RWPE2 (cell line): ENCODE measurements at regions not wholly inside any gene's neighbourhood (a gene's known extent, or its start where the extent isn't known, plus 50 kb on each side); places are given as distances from the start of the nearest gene placed in this dataset.

ENCODE experiments used
- ATAC-seq: fragments of 200-7000 bp; cut with Tn5 transposase; 3 replicates; pipeline ENCODE4 v1.9.1; 2021; ENCODE audit warnings: low read depth
- DNase-seq: peaks from one replicate; pipeline ENCODE4 v3.0.0-alpha.2; 2020; ENCODE audit warnings: low spot score
- H3K27ac ChIP-seq: fragments of 450-650 bp; 2 replicates; pipeline ENCODE4 v1.5.1; 2017; ENCODE audit warnings: mild to moderate bottlenecking; ENCODE audit not compliant: poor library complexity, severe bottlenecking
- H3K27me3 ChIP-seq: fragments of 250-450 bp; sonication (Bioruptor Pico); 2 replicates; pipeline ENCODE4 v1.5.1; 2021; ENCODE audit warnings: mild to moderate bottlenecking, moderate library complexity; ENCODE audit not compliant: insufficient read depth, poor library complexity, severe bottlenecking
- H3K36me3 ChIP-seq: fragments of 250-450 bp; sonication (Bioruptor Pico); 2 replicates; pipeline ENCODE4 v1.5.1; 2020; ENCODE audit warnings: low read depth, mild to moderate bottlenecking, moderate library complexity
- H3K4me1 ChIP-seq: fragments of 250-450 bp; sonication (Bioruptor Pico); 2 replicates; pipeline ENCODE4 v1.5.1; 2021; ENCODE audit warnings: mild to moderate bottlenecking, moderate library complexity; ENCODE audit not compliant: insufficient read depth, poor library complexity, severe bottlenecking
- H3K4me3 ChIP-seq: fragments of 250-450 bp; sonication (Bioruptor Pico); 2 replicates; pipeline ENCODE4 v1.5.1; 2021; ENCODE audit warnings: mild to moderate bottlenecking, moderate library complexity; ENCODE audit not compliant: severe bottlenecking
- H3K9me3 ChIP-seq: fragments of 250-450 bp; sonication (Bioruptor Pico); 2 replicates; pipeline ENCODE4 v1.5.1; 2021; ENCODE audit warnings: mild to moderate bottlenecking, moderate library complexity; ENCODE audit not compliant: severe bottlenecking
- TF ChIP-seq, protein P1 (sequence below): fragments of 450-650 bp; IDR thresholded peaks from one replicate; pipeline ENCODE4 v1.5.1; 2017; ENCODE audit warnings: mild to moderate bottlenecking, moderate library complexity; ENCODE audit not compliant: poor library complexity, severe bottlenecking

DNA sequence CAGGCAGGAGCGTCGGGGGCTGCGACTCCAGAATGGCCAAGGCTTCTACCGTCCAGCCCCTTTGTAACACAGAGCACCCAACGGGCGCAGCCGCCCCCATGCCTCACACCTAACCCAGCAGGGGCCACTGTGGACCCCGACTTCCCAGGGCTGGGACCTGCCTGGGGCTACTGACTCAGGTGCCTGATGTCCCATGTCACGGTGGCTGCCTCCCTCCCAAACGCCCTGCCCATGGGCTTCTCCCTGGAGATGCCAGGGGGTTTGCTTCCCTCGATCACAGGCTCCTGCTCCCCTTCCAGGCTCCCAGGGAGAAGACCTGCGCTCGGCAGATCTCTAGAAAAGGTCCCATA is 84.0 kb downstream of the MYEOV start:
- Histone ChIP-seq H3K27me3 (no peaks in the 10 kb centered on the region), H3K4me1 (peaks cover 13% of the 10 kb centered on the region), H3K4me3 (no peak overlapping the region), H3K36me3 (no peaks in the 10 kb centered on the region), H3K9me3 (no peaks in the 10 kb centered on the region), H3K27ac (peak overlapping the region; percentile 27)
- no peak; the same call in 2 of the 3 replicates for ATAC-seq
- DNase-seq = peak; percentile 53
- TF ChIP-seq, protein P1, sequence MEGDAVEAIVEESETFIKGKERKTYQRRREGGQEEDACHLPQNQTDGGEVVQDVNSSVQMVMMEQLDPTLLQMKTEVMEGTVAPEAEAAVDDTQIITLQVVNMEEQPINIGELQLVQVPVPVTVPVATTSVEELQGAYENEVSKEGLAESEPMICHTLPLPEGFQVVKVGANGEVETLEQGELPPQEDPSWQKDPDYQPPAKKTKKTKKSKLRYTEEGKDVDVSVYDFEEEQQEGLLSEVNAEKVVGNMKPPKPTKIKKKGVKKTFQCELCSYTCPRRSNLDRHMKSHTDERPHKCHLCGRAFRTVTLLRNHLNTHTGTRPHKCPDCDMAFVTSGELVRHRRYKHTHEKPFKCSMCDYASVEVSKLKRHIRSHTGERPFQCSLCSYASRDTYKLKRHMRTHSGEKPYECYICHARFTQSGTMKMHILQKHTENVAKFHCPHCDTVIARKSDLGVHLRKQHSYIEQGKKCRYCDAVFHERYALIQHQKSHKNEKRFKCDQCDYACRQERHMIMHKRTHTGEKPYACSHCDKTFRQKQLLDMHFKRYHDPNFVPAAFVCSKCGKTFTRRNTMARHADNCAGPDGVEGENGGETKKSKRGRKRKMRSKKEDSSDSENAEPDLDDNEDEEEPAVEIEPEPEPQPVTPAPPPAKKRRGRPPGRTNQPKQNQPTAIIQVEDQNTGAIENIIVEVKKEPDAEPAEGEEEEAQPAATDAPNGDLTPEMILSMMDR = no peak

DNA sequence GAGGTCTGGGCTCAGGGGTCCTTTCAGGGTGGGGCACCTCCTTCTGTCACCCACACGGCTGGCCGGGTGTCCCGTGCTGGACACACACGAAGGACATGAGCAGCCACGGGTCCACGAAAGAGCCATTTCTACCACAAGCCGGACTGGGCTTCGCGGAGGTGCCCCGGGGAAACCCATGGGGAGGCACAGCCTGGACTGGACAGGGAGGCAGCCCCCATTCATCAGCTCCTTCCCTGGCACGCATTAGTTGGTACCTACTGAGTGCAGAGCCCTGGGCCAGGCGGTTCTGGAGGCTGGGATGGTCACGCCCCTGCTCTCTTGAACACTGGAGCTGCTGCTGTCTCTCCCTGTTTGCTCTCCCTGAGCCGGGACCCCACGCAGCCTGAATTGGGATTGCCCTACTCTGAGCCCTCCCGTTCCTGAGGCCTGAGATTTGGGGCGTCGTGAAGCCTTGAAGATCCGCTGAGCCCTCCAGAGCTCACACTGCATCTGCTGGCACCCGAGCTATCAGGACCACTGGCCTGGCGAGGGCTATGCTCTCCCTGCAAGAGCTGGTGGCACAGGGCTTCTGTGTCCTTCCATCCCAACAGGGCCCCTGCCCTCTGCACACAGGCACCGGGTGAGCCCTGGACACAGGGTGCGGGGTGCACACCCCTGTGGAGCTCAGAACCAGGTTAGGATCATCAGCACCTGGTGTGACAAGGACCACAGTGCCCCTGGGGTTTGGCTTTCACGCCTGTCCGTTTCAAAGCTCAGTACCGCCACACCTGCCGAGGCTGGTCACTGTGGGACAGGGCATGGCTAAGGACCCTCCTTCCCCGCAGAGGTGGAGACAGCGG is 84.6 kb downstream of the MYEOV start:
- TF ChIP-seq, protein P1 = no peak
- Histone ChIP-seq H3K4me1 (peaks cover 13% of the 10 kb centered on the region), H3K27ac (no peak overlapping the region)

DNA sequence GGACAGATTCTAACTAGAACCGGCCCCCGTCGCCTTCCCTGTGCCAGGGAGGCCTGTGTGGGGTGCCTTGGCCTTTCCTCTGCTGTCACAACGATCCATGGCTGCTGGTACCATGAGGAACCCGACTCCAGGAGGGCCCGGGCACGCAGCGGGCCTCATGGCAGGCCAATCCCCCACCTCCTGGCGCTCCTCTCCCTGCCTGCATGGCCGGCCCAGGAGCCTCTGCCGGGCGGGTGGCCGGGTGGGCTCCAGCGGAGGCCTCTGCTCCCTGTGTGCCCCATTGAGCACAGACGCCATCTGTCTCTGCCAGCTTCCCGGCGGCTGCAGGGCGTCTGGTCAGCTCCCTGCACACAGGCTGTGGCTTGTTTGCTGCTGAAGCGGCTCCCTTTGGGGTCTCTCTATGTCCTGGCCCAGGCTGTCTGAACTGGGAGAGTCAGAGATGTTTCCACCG is 86.5 kb downstream of the MYEOV start:
- TF ChIP-seq, protein P1 = no peak
- Histone ChIP-seq H3K27me3 (no peaks in the 10 kb centered on the region), H3K27ac (no peak overlapping the region), H3K4me1 (peaks cover 13% of the 10 kb centered on the region), H3K4me3 (no peak overlapping the region), H3K36me3 (no peaks in the 10 kb centered on the region), H3K9me3 (no peaks in the 10 kb centered on the region)
- DNase-seq (peak; percentile 53), ATAC-seq (no peak)

More for the DNA sequence above, 84.6 kb downstream of the MYEOV start:
- ATAC-seq (no peak), DNase-seq (peak; percentile 41)
- H3K4me3 ChIP-seq = no peak overlapping the region
- no peaks in the 10 kb centered on the region for H3K27me3 ChIP-seq
- no peaks in the 10 kb centered on the region for H3K36me3 ChIP-seq
- no peaks in the 10 kb centered on the region for H3K9me3 ChIP-seq

DNA sequence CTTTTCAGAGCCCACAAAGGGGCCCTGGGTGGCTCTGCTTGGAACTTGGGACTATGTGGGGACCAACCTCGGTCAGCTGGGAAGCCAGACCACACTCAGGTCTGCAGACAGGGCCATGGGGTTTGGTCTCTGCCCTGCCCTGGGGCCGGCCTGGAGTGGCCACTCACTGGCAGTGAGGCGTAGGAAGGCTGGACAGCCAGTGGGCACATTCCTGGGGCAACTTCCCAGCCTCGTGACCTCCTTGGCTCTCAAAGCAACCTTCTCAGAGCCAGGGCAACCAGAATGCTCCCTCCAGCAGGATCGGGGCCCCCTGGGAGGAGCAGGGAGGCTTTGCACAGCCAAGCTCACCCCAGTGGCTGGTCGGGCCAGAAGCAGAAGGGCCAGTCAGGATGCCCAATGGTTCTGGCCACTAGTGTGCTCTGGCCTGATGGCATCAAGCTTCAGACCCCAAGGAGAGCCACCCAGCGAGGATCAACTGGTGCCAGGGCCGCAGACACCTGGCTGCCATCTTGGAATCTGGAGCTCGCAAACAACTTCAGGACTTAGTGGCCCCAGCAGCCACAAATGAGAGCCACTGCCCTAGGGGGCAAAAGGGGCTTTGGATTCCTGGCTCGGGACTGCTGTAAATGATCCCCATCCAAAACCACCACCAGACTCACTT is 87.1 kb downstream of the MYEOV start:
- no peak for ATAC-seq
- no peak overlapping the region for H3K4me3 ChIP-seq

More for the DNA sequence above, 87.1 kb downstream of the MYEOV start:
- Histone ChIP-seq H3K9me3 (no peaks in the 10 kb centered on the region), H3K27me3 (no peaks in the 10 kb centered on the region), H3K36me3 (no peaks in the 10 kb centered on the region), H3K4me1 (peaks cover 13% of the 10 kb centered on the region), H3K27ac (no peak overlapping the region)
- peak; percentile 51 for DNase-seq
- TF ChIP-seq, protein P1 = no peak
